Effector CD8-positive, alpha-beta T cell (primary cell): ENCODE measurements at regions not wholly inside any gene's neighbourhood (a gene's known extent, or its start where the extent isn't known, plus 50 kb on each side); places are given as distances from the start of the nearest gene placed in this dataset.

Experiments used
- DNase-seq: peaks from one replicate; lab custom pipeline; 2025; lab: John Stamatoyannopoulos, UW

DNA sequence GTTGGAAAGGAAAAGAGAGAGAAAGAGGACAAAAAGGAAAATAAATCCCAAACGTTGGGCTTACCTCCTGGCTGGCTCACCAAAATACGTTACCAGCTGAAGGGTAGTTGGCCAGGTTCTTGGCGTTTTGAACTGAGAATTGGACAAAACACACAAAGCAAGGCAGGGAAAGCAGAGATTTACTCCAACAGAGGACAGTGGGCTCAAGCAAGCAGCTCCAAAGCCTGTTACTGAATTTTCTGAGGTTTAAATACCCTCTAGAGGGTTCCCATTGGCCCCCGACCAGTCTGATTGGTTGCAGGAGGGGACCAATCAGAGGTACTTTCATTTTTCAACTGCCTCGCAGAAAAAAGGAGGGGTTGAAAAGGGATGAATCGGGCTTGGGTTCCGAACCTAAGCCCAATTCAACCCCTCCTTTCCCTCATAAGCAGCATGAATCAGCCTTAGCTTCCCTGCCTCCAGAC is 55.6 kb upstream of the ALOX12 start:
- no peak for DNase-seq

DNA sequence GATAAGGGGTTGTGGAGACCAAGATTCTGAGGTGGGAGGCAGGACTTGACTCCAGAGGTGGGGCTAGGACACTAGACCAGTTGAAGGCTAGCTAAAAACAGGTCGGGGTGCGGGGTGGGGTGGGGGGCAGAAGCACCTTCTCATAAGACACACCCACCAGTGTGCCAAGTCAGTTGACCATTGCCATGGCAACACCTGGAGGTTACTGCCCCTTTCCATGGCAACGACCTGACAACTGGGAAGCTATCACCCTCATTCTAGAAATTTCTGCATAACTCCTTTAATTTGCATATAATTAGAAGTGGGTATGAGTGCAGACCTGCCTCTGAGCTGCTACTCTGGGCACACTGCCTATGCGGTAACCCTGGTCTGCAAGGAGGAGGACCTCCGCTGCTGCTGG is 53.9 kb upstream of the ALOX12 start:
- DNase-seq: no peak

DNA sequence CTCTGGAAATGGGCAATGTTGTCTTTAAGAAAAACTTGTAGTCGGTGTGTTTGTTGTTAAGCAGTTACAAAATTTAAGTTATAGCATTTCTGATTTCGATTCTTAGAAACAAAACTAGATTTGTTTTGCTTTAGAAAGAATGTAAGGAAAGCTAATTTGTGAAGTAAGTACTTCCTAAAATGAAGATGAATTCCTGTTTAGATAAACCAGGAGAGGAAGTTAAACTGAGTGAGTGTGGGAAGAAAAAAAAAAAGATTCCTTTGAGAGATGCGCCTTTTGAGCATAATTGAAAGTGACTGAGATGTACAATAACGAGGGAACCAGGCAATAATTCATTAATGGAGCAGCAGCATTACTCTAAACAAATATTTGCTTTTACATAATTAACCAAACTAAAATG is 52.4 kb upstream of the ALOX12 start:
- DNase-seq: no peak
